Smooth muscle cell (in vitro differentiated cells): ENCODE measurements at regions not wholly inside any gene's neighbourhood (a gene's known extent, or its start where the extent isn't known, plus 50 kb on each side); places are given as distances from the start of the nearest gene placed in this dataset.

Experiments
- DNase-seq: peaks from one replicate; lab custom pipeline; 2025; ENCODE audit not compliant: unreplicated experiment; lab: John Stamatoyannopoulos, UW
- H2AFZ ChIP-seq: fragments of 200-600 bp; sonication (generic); 2 replicates; pipeline ENCODE4 v1.6.0; 2016; ENCODE audit warnings: antibody characterized with exemption, low read depth, mild to moderate bottlenecking
- H3F3A ChIP-seq: fragments of 200-600 bp; sonication (generic); 2 replicates; pipeline ENCODE4 v1.6.0; 2017; ENCODE audit warnings: antibody characterized with exemption, low read depth
- H3K27ac ChIP-seq: fragments of 200-600 bp; sonication (generic); 2 replicates; pipeline ENCODE4 v1.5.1; 2016; ENCODE audit warnings: low read depth, mild to moderate bottlenecking
- H3K27me3 ChIP-seq: fragments of 200-600 bp; sonication (generic); 2 replicates; pipeline ENCODE4 v1.6.1; 2016; ENCODE audit warnings: low read depth, mild to moderate bottlenecking
- H3K36me3 ChIP-seq: fragments of 200-600 bp; sonication (generic); 2 replicates; pipeline ENCODE4 v1.5.1; 2016; ENCODE audit warnings: low read depth
- H3K4me1 ChIP-seq: fragments of 200-600 bp; sonication (generic); 2 replicates; pipeline ENCODE4 v1.5.1; 2016; ENCODE audit warnings: low read depth
- H3K4me2 ChIP-seq: fragments of 200-600 bp; sonication (generic); 2 replicates; pipeline ENCODE4 v1.6.0; 2016; ENCODE audit warnings: mild to moderate bottlenecking
- H3K4me3 ChIP-seq: fragments of 200-600 bp; sonication (generic); 2 replicates; pipeline ENCODE4 v1.5.1; 2016; ENCODE audit warnings: mild to moderate bottlenecking
- H3K79me2 ChIP-seq: fragments of 200-600 bp; sonication (generic); 2 replicates; pipeline ENCODE4 v1.6.0; 2016; ENCODE audit warnings: low read depth, mild to moderate bottlenecking
- H3K9ac ChIP-seq: fragments of 200-600 bp; sonication (generic); 2 replicates; pipeline ENCODE4 v1.6.0; 2016; ENCODE audit warnings: low read depth
- H3K9me3 ChIP-seq: fragments of 200-600 bp; sonication (generic); replicated peaks from 2 replicates; pipeline ENCODE4 v1.5.1; 2016; ENCODE audit warnings: low read depth
- H4K20me1 ChIP-seq: fragments of 200-600 bp; sonication (generic); 2 replicates; pipeline ENCODE4 v1.6.0; 2016; ENCODE audit warnings: low read depth
- CTCF ChIP-seq: fragments of 200-600 bp; sonication (generic); IDR thresholded peaks from 2 replicates; pipeline ENCODE4 v1.5.1; 2017; ENCODE audit warnings: borderline replicate concordance, mild to moderate bottlenecking, antibody characterized with exemption; ENCODE audit not compliant: insufficient read depth, poor library complexity, severe bottlenecking
- WGBS: methylation state at CpG from one replicate; pipeline ENCODE4 v1.1.7; 2016; ENCODE audit warnings: low lambda C conversion rate; 5-methylcytosine and 5-hydroxymethylcytosine counted together

- 48% methylated on average over 1 of the region's 1 CpG for WGBS
- H3K4me1 ChIP-seq: no peaks in the 10 kb centered on the region
- H3K9me3 ChIP-seq: no peaks in the 10 kb centered on the region
- no peak overlapping the region for H3K4me2 ChIP-seq
- no peak for TF ChIP-seq CTCF
- H3F3A ChIP-seq: no peaks in the 10 kb centered on the region
- H4K20me1 ChIP-seq: no peaks in the 10 kb centered on the region
- H3K27me3 ChIP-seq: no peaks in the 10 kb centered on the region
- no peak for DNase-seq
- no peak overlapping the region for H3K4me3 ChIP-seq
- H3K79me2 ChIP-seq: no peaks in the 10 kb centered on the region
- H3K9ac ChIP-seq: no peak overlapping the region
- H3K36me3 ChIP-seq: no peaks in the 10 kb centered on the region
- H3K27ac ChIP-seq: no peak overlapping the region
- no peak overlapping the region for H2AFZ ChIP-seq
Measured at GRCh38 chrX:116290359-116290758, 119.8 kb downstream of the AGTR2 start.

GRCh38 chrX:116292183-116292582 lies 121.6 kb downstream of the AGTR2 start:
- H4K20me1 ChIP-seq: no peaks in the 10 kb centered on the region
- TF ChIP-seq CTCF: no peak
- no peaks in the 10 kb centered on the region for H3K36me3 ChIP-seq
- DNase-seq: no peak
- no peak overlapping the region for H2AFZ ChIP-seq
- H3K27ac ChIP-seq: no peak overlapping the region
- H3K27me3 ChIP-seq: no peaks in the 10 kb centered on the region
- no peak overlapping the region for H3K9ac ChIP-seq
- no peak overlapping the region for H3K4me2 ChIP-seq
- H3K4me3 ChIP-seq: no peak overlapping the region
- no peaks in the 10 kb centered on the region for H3F3A ChIP-seq
- no peaks in the 10 kb centered on the region for H3K9me3 ChIP-seq
- WGBS: 85% methylated on average over 4 of the region's 4 CpGs
- H3K79me2 ChIP-seq: no peaks in the 10 kb centered on the region
- no peaks in the 10 kb centered on the region for H3K4me1 ChIP-seq

- Histone ChIP-seq H3K4me1 (no peaks in the 10 kb centered on the region), H3K79me2 (no peaks in the 10 kb centered on the region), H3F3A (no peaks in the 10 kb centered on the region), H3K4me3 (no peak overlapping the region), H2AFZ (no peak overlapping the region), H4K20me1 (no peaks in the 10 kb centered on the region), H3K27me3 (no peaks in the 10 kb centered on the region), H3K4me2 (no peak overlapping the region), H3K9ac (no peak overlapping the region), H3K36me3 (no peaks in the 10 kb centered on the region), H3K27ac (no peak overlapping the region), H3K9me3 (peaks cover 3% of the 10 kb centered on the region)
- 77% methylated on average over 3 of the region's 3 CpGs for WGBS
- no peak for DNase-seq
- no peak for TF ChIP-seq CTCF
Measured at GRCh38 chrX:116298956-116299355, 128.4 kb downstream of the AGTR2 start.

DNA sequence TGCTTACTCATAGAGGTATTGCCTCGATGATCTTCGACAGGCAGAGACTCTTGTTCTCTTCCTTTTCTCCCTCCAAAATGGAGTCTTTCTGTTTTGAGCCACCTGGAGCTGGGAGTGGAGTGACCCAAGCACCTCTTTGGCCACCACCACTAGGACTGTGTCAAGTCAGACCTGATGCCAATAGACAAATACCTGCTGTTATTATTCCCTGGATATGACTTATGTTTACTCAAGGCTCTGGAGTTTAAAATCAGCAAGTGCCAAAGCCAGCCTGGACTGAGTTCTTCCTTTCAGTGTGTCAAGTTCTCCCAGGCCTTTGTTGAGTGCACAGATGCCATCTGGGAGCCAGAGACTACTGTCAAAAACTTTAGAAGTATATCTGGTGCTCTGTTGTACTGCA lies 130.2 kb upstream of the SLC6A14 start:
- Histone ChIP-seq H4K20me1 (no peaks in the 10 kb centered on the region), H3K27me3 (no peaks in the 10 kb centered on the region), H3K9me3 (peaks cover 4% of the 10 kb centered on the region), H3K4me2 (no peak overlapping the region), H3K4me1 (no peaks in the 10 kb centered on the region), H3K36me3 (no peaks in the 10 kb centered on the region), H3K9ac (no peak overlapping the region), H3K27ac (no peak overlapping the region), H2AFZ (no peak overlapping the region), H3F3A (no peaks in the 10 kb centered on the region), H3K79me2 (no peaks in the 10 kb centered on the region), H3K4me3 (no peak overlapping the region)
- TF ChIP-seq CTCF: no peak
- 59% methylated on average over 2 of the region's 2 CpGs for WGBS
- no peak for DNase-seq
